ENCODE measurements at regions not wholly inside any gene's neighbourhood (a gene's known extent, or its start where the extent isn't known, plus 50 kb on each side); places are given as distances from the start of the nearest gene placed in this dataset.

DNA sequence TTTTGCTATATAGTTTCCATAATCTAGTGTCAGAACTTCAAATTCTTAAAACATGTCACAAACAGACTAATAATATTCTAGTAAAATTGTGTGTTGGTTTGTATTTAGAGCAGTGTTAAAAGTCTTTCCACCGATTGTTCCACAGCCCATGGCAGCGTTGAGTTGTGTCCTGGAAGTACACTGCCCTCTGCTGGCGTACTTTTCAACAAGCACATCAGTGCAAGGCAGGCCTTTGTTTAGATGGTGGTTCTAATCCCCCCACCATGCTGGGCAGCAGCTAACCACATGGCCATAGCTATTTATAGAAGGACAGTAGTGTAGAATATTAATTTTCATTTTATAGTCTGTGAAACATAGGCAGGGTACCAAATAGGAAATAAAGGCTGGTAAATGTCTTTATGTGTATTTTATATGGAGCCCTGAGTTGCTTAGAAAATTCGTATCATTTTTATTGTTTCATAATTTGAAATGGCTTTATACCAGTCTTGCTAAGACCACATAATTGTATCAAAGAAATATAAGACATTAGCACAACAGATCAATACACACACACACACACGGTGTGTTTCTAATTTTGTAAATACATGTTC is 235.4 kb downstream of the SEC23A start:
- H3K27me3 ChIP-seq (ENCODE audit: control insufficient read depth, insufficient read depth, low read length) = no peaks in the 10 kb centered on the region
- H3K9me3 ChIP-seq (ENCODE audit: control insufficient read depth, insufficient read depth, low read length) = no peaks in the 10 kb centered on the region

DNA sequence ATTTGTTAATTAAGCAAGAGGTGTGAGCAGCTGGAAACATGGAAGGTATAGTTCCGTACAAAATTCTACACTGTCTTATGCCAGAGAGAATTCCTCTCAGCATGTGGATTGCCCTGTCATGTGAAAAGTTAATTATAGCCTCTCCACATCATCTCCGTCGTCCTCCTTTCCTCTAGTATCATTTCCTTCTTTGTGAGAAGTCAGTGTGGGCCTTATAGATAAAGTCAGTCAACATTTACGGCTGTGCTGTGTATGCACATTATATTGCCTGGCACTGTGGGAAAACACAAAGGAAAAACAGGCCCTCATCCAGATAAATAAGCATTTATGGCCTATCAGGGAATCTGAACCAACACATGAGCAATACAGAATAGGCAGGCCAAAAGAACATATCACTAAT is 236.6 kb downstream of the SEC23A start:
- Histone ChIP-seq H3K9ac (ENCODE audit: low read depth, low read length) (no peak overlapping the region), H3K4me1 (ENCODE audit: control insufficient read depth, insufficient read depth, low read length) (no peaks in the 10 kb centered on the region), H3K9me3 (ENCODE audit: control insufficient read depth, insufficient read depth, low read length) (no peaks in the 10 kb centered on the region), H3K27me3 (ENCODE audit: control insufficient read depth, insufficient read depth, low read length) (no peaks in the 10 kb centered on the region), H3K36me3 (ENCODE audit: control insufficient read depth, insufficient read depth, low read length) (no peaks in the 10 kb centered on the region), H3K4me3 (ENCODE audit: low read depth, low read length) (no peak overlapping the region)

More for the DNA sequence above, 235.4 kb downstream of the SEC23A start:
- H3K9ac ChIP-seq (ENCODE audit: low read depth, low read length) = no peak overlapping the region
- H3K36me3 ChIP-seq (ENCODE audit: control insufficient read depth, insufficient read depth, low read length) = no peaks in the 10 kb centered on the region
- no peaks in the 10 kb centered on the region for H3K4me1 ChIP-seq (ENCODE audit: control insufficient read depth, insufficient read depth, low read length)
- no peak overlapping the region for H3K4me3 ChIP-seq (ENCODE audit: low read depth, low read length)

DNA sequence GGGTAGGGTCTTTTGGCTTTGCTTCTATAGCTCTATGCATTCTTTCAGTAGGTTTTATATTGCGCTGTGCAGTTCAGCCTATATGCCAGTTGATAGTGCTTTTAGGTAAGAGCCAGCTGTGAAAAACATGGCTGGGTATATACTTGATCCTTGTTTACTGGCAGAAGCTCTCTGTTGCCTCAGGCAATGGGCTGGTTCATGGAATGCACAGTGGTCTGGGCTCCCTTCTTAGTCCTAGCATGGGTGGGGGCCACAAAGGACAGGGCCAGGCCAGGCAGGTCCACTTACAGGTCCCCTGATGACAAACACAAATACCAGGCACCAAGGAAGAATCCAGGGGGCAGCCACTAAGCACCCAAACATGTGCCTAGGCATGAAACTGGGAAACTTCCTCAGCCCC is 240.7 kb downstream of the SEC23A start:
- Histone ChIP-seq H3K4me1 (ENCODE audit: control insufficient read depth, insufficient read depth, low read length) (no peaks in the 10 kb centered on the region), H3K4me3 (ENCODE audit: low read depth, low read length) (no peak overlapping the region), H3K36me3 (ENCODE audit: control insufficient read depth, insufficient read depth, low read length) (no peaks in the 10 kb centered on the region), H3K9ac (ENCODE audit: low read depth, low read length) (no peak overlapping the region), H3K9me3 (ENCODE audit: control insufficient read depth, insufficient read depth, low read length) (no peaks in the 10 kb centered on the region), H3K27me3 (ENCODE audit: control insufficient read depth, insufficient read depth, low read length) (no peaks in the 10 kb centered on the region)

DNA sequence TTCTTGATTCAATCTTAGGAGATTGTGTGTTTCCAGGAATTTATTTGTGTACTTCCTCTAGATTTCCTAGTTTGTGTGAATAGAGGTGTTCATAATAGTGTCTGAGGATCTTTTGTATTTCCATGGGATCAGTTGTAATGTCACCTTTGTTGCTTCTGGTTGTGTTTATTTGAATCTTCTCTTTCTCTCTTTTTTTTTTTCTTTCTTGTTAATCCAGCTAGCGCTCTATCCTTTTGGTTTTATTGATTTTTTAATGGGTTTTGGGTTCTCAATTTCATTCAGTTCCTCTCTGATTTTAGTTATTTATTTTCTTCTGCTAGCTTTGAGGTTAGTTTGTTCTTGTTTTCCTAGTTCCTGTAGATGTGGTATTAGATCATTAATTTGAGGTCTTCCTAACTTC is 242.5 kb downstream of the SEC23A start:
- no peak overlapping the region for H3K9ac ChIP-seq (ENCODE audit: low read depth, low read length)
- H3K4me1 ChIP-seq (ENCODE audit: control insufficient read depth, insufficient read depth, low read length) = no peaks in the 10 kb centered on the region
- no peak overlapping the region for H3K4me3 ChIP-seq (ENCODE audit: low read depth, low read length)
- no peaks in the 10 kb centered on the region for H3K36me3 ChIP-seq (ENCODE audit: control insufficient read depth, insufficient read depth, low read length)
- no peaks in the 10 kb centered on the region for H3K27me3 ChIP-seq (ENCODE audit: control insufficient read depth, insufficient read depth, low read length)
- no peaks in the 10 kb centered on the region for H3K9me3 ChIP-seq (ENCODE audit: control insufficient read depth, insufficient read depth, low read length)

DNA sequence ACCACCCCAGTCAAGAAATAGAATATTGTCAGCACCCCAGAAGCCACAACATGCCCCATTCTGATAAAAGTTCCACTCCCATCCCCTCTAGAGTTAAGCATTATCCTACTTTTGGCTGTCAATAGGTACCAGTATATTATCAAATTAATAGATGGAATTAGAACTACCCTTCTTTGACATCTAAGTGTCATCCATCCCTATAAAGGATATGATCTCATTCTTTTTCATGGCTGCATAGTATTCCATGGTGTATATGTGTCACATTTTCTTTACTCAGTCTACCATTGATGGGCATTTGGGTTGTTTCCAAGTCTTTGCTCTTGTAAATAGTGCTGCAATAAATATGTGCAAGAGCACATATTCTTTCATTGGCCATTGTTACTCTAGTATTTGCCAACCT is 246.2 kb downstream of the SEC23A start:
- Histone ChIP-seq H3K4me1 (ENCODE audit: control insufficient read depth, insufficient read depth, low read length) (no peaks in the 10 kb centered on the region), H3K36me3 (ENCODE audit: control insufficient read depth, insufficient read depth, low read length) (no peaks in the 10 kb centered on the region), H3K27me3 (ENCODE audit: control insufficient read depth, insufficient read depth, low read length) (no peaks in the 10 kb centered on the region), H3K9me3 (ENCODE audit: control insufficient read depth, insufficient read depth, low read length) (no peaks in the 10 kb centered on the region), H3K9ac (ENCODE audit: low read depth, low read length) (no peak overlapping the region), H3K4me3 (ENCODE audit: low read depth, low read length) (no peak overlapping the region)

DNA sequence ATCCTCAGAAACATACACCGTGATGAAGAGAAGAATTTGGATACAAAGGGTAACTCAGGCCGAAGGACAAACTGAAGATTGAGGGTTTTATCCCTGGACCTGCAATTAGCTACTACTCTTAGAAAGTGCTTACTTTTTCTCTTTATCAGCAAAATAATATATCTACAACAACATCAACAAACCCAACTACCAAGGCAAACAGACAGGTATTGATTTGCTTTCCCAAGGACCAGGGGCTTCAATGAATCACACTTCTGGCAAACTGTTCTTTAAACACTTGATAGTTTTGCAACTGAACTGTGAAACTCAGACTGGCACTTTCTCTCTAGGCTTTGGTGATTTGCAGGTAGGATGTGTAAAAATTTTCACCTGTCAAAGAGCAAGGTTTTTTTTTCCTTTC is 247.5 kb downstream of the SEC23A start:
- no peaks in the 10 kb centered on the region for H3K27me3 ChIP-seq (ENCODE audit: control insufficient read depth, insufficient read depth, low read length)
- H3K36me3 ChIP-seq (ENCODE audit: control insufficient read depth, insufficient read depth, low read length) = no peaks in the 10 kb centered on the region
- no peak overlapping the region for H3K4me3 ChIP-seq (ENCODE audit: low read depth, low read length)
- H3K9me3 ChIP-seq (ENCODE audit: control insufficient read depth, insufficient read depth, low read length) = no peaks in the 10 kb centered on the region
- H3K9ac ChIP-seq (ENCODE audit: low read depth, low read length) = no peak overlapping the region
- H3K4me1 ChIP-seq (ENCODE audit: control insufficient read depth, insufficient read depth, low read length) = no peaks in the 10 kb centered on the region

- H3K27me3 ChIP-seq (ENCODE audit: control insufficient read depth, insufficient read depth, low read length) = no peaks in the 10 kb centered on the region
- H3K4me1 ChIP-seq (ENCODE audit: control insufficient read depth, insufficient read depth, low read length) = no peaks in the 10 kb centered on the region
- H3K4me3 ChIP-seq (ENCODE audit: low read depth, low read length) = no peak overlapping the region
These were observed 251.9 kb downstream of the SEC23A start for GRCh38 chr14:38851111-38851510.

GRCh38 chr14:38850664-38851063 is 252.4 kb downstream of the SEC23A start:
- Histone ChIP-seq H3K9me3 (ENCODE audit: control insufficient read depth, insufficient read depth, low read length) (no peaks in the 10 kb centered on the region), H3K4me3 (ENCODE audit: low read depth, low read length) (no peak overlapping the region), H3K9ac (ENCODE audit: low read depth, low read length) (no peak overlapping the region), H3K27me3 (ENCODE audit: control insufficient read depth, insufficient read depth, low read length) (no peaks in the 10 kb centered on the region), H3K36me3 (ENCODE audit: control insufficient read depth, insufficient read depth, low read length) (no peaks in the 10 kb centered on the region), H3K4me1 (ENCODE audit: control insufficient read depth, insufficient read depth, low read length) (no peaks in the 10 kb centered on the region)

More at GRCh38 chr14:38851111-38851510, 251.9 kb downstream of the SEC23A start:
- no peaks in the 10 kb centered on the region for H3K36me3 ChIP-seq (ENCODE audit: control insufficient read depth, insufficient read depth, low read length)
- no peak overlapping the region for H3K9ac ChIP-seq (ENCODE audit: low read depth, low read length)
- no peaks in the 10 kb centered on the region for H3K9me3 ChIP-seq (ENCODE audit: control insufficient read depth, insufficient read depth, low read length)

DNA sequence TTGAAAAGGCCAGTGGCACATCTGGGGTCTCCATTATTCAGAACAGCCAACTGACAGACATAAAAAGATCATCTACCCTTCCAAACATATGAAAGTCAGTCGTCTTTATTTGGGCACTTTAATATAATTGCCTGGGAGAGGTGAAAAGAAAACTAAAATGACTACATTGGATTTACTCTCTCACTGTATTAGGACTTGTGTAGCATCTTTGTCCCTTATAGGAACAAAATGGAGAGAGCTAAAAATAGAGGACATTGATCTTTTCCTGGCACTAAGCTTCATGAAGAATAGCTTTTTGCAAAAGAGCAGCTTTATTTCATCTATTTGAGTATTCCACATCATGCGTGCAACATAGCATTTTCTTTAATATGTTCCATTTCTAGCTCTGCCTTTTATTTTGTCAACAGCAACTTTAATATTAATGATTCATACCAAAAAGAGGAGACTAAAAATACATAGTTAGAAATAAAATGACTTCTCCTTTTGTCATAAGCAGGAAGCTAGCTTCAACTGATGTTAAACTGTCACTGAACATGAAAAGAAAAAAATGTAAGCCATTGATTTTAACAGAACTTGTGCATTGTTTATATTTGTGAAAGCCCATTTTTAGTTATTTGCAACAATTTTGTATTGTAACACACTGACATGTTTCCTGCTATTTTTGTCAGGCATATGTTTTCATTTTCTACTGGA is 254.6 kb downstream of the SEC23A start:
- Histone ChIP-seq H3K9me3 (ENCODE audit: control insufficient read depth, insufficient read depth, low read length) (no peaks in the 10 kb centered on the region), H3K9ac (ENCODE audit: low read depth, low read length) (no peak overlapping the region), H3K4me3 (ENCODE audit: low read depth, low read length) (no peak overlapping the region), H3K4me1 (ENCODE audit: control insufficient read depth, insufficient read depth, low read length) (no peaks in the 10 kb centered on the region), H3K27me3 (ENCODE audit: control insufficient read depth, insufficient read depth, low read length) (no peaks in the 10 kb centered on the region), H3K36me3 (ENCODE audit: control insufficient read depth, insufficient read depth, low read length) (no peaks in the 10 kb centered on the region)

DNA sequence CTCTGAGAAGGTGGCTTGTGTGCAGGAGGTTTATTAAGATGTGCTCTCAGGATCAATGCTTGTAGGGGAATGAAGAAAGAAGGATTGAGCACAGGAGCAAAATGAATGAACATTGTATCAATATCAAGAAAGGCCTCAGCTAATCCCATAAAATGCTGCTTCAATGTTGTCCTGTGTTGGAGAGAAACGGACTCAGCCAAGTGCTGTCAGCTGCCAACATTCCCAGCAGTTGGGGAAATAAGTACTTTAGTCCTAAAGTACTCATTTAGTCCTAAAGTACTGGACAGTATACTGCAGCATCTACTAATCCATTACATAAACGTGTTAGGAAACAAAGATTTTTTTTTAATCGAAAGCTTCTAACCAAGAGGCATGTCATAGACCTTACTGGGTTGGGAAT is 255.9 kb downstream of the SEC23A start:
- H3K4me1 ChIP-seq (ENCODE audit: control insufficient read depth, insufficient read depth, low read length) = peaks cover 3% of the 10 kb centered on the region
- no peaks in the 10 kb centered on the region for H3K9me3 ChIP-seq (ENCODE audit: control insufficient read depth, insufficient read depth, low read length)
- H3K9ac ChIP-seq (ENCODE audit: low read depth, low read length) = no peak overlapping the region
- no peaks in the 10 kb centered on the region for H3K36me3 ChIP-seq (ENCODE audit: control insufficient read depth, insufficient read depth, low read length)
- H3K27me3 ChIP-seq (ENCODE audit: control insufficient read depth, insufficient read depth, low read length) = no peaks in the 10 kb centered on the region
- no peak overlapping the region for H3K4me3 ChIP-seq (ENCODE audit: low read depth, low read length)

GRCh38 chr14:38839694-38840365 is 263.2 kb downstream of the SEC23A start:
- no peak overlapping the region for H3K4me3 ChIP-seq (ENCODE audit: low read depth, low read length)
- no peak overlapping the region for H3K9ac ChIP-seq (ENCODE audit: low read depth, low read length)
- H3K36me3 ChIP-seq (ENCODE audit: control insufficient read depth, insufficient read depth, low read length) = no peaks in the 10 kb centered on the region
- H3K27me3 ChIP-seq (ENCODE audit: control insufficient read depth, insufficient read depth, low read length) = no peaks in the 10 kb centered on the region
- peaks cover 3% of the 10 kb centered on the region for H3K4me1 ChIP-seq (ENCODE audit: control insufficient read depth, insufficient read depth, low read length)
- H3K9me3 ChIP-seq (ENCODE audit: control insufficient read depth, insufficient read depth, low read length) = no peaks in the 10 kb centered on the region

- no peaks in the 10 kb centered on the region for H3K27me3 ChIP-seq (ENCODE audit: control insufficient read depth, insufficient read depth, low read length)
- H3K4me3 ChIP-seq (ENCODE audit: low read depth, low read length) = no peak overlapping the region
- no peak overlapping the region for H3K9ac ChIP-seq (ENCODE audit: low read depth, low read length)
- peaks cover 3% of the 10 kb centered on the region for H3K4me1 ChIP-seq (ENCODE audit: control insufficient read depth, insufficient read depth, low read length)
- H3K9me3 ChIP-seq (ENCODE audit: control insufficient read depth, insufficient read depth, low read length) = no peaks in the 10 kb centered on the region
- H3K36me3 ChIP-seq (ENCODE audit: control insufficient read depth, insufficient read depth, low read length) = no peaks in the 10 kb centered on the region
These were observed 264.1 kb downstream of the SEC23A start for GRCh38 chr14:38838979-38839323.

All from iPS-15b (cell line).